SJCRH30 (cell line): ENCODE measurements at regions not wholly inside any gene's neighbourhood (a gene's known extent, or its start where the extent isn't known, plus 50 kb on each side); places are given as distances from the start of the nearest gene placed in this dataset.
"Not testable (repeated sequence)": the region's sequence is repeated elsewhere in the genome, so short reads cannot be mapped to it uniquely, and the experiment has no call there.

Source experiments
- DNase-seq, 2 experiments: peaks; one replicate each; pipeline ENCODE4 v3.0.0-alpha.2; 2015 to 2020
- H3K27ac ChIP-seq: fragments of 250-450 bp; sonication (Bioruptor Pico); 2 replicates; pipeline ENCODE4 v1.5.1; 2020; ENCODE audit warnings: mild to moderate bottlenecking, moderate library complexity
- H3K27me3 ChIP-seq: fragments of 250-450 bp; sonication (Bioruptor Pico); 2 replicates; pipeline ENCODE4 v1.5.1; 2020; ENCODE audit warnings: mild to moderate bottlenecking, moderate library complexity
- H3K36me3 ChIP-seq: fragments of 250-450 bp; sonication (Bioruptor Pico); 2 replicates; pipeline ENCODE4 v1.5.1; 2020; ENCODE audit warnings: mild to moderate bottlenecking, moderate library complexity
- H3K4me1 ChIP-seq: fragments of 250-450 bp; sonication (Bioruptor Pico); 2 replicates; pipeline ENCODE4 v1.5.1; 2020; ENCODE audit warnings: mild to moderate bottlenecking, moderate library complexity
- H3K4me3 ChIP-seq: fragments of 250-450 bp; sonication (Bioruptor Pico); 2 replicates; pipeline ENCODE4 v1.5.1; 2020; ENCODE audit warnings: mild to moderate bottlenecking, moderate library complexity
- H3K9me3 ChIP-seq: fragments of 250-450 bp; sonication (Bioruptor Pico); replicated peaks from 2 replicates; pipeline ENCODE4 v1.5.1; 2020; ENCODE audit warnings: mild to moderate bottlenecking, moderate library complexity

DNA sequence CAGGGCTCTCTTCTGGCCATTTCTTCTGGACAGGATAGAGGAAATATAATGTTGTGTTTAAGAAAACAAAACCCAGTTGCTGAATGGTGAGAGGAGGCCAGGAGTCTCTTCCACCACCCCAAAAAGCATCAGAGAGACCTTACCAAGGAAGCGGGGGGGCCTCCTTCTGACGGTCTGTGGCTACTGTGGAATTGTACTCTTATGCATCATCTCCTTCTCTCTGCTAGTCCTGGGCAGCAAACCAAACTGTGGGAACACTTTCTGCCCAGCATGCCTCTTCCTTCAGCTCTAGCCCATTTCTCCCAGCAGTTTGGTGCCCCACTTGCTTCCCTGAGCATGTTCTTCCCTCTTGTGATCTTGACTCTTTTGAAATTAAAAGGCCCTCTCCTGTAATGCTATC is 157.7 kb downstream of the HHIPL2 start:
- Histone ChIP-seq H3K4me1 (no peaks in the 10 kb centered on the region), H3K27me3 (no peaks in the 10 kb centered on the region; the same call in 1 of the 2 replicates), H3K9me3 (no peaks in the 10 kb centered on the region), H3K36me3 (no peaks in the 10 kb centered on the region), H3K27ac (no peak overlapping the region), H3K4me3 (no peak overlapping the region)
- no peak for DNase-seq

DNA sequence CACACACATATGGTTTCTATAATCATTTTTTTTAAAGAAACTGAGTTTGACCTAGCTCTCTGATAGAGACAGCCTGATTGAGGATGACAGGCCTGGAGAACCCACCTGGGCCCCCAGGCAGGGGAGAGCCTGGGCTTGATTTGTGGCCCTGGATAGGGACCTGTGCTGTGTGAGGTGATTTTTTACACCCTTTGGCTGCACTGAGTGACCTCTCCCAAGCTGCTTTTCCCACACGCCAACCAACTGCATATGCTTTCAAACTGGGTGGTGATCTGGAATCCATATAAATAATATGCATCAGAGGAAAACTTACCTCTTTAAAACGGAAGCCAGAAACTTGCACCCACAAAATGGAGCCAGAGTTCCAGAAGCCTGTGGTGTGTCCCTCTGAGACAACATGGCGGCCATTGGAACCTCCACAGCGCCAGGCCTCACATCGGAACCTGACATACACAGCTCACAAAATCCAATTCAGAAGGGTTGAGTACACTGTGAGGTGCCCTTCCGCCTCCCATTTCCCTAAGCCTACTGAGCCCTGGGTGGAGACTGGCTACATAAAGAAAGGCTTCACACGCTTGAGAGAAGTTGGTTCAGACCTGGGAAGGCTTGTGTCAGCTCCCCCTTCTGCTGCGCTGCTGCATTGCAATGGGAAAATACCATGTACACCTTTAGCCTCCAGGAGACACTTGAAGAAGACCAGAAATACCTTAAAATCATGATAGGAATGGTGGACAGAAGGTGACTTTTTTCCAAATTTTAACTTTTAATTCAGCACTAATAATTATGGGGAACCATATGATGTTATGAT is 160.7 kb downstream of the HHIPL2 start:
- Histone ChIP-seq H3K9me3 (no peaks in the 10 kb centered on the region), H3K4me3 (no peak overlapping the region), H3K4me1 (no peaks in the 10 kb centered on the region), H3K36me3 (no peaks in the 10 kb centered on the region), H3K27ac (no peak overlapping the region), H3K27me3 (no peaks in the 10 kb centered on the region; the same call in 1 of the 2 replicates)
- DNase-seq: peak; percentile 14 to 41

- Histone ChIP-seq H3K4me3 (no peak overlapping the region), H3K9me3 (no peaks in the 10 kb centered on the region), H3K27ac (no peak overlapping the region), H3K27me3 (no peaks in the 10 kb centered on the region; the same call in 1 of the 2 replicates), H3K36me3 (no peaks in the 10 kb centered on the region), H3K4me1 (no peaks in the 10 kb centered on the region)
- no peak for DNase-seq
Measured at GRCh38 chr1:222385955-222386354, 161.9 kb downstream of the HHIPL2 start.

- Histone ChIP-seq H3K4me3 (no peak overlapping the region), H3K27ac (no peak overlapping the region), H3K27me3 (no peaks in the 10 kb centered on the region; the same call in 1 of the 2 replicates), H3K9me3 (no peaks in the 10 kb centered on the region), H3K36me3 (no peaks in the 10 kb centered on the region), H3K4me1 (no peaks in the 10 kb centered on the region)
- DNase-seq: no peak
Measured at GRCh38 chr1:222385262-222385661, 162.6 kb downstream of the HHIPL2 start.

DNA sequence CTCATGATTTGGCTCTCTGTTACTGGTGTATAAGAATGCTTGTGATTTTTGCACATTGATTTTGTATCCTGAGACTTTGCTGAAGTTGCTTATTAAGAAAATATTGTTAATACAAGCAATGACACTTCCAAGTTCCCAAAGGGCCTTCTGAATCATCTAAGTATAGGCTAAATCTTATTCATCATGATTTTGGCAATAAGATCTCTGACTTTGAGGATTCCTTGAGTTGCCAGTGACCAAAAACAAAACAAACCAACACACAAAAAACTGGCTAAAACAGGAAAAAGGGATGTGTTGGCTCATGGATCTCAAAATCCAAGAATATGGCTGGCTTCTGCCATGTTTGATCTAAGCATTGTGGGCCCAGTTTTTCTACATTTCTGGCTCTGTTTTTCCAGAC is 163.4 kb downstream of the HHIPL2 start:
- Histone ChIP-seq H3K36me3 (no peaks in the 10 kb centered on the region), H3K27me3 (no peaks in the 10 kb centered on the region; the same call in 1 of the 2 replicates), H3K27ac (no peak overlapping the region), H3K4me3 (no peak overlapping the region), H3K4me1 (no peaks in the 10 kb centered on the region), H3K9me3 (no peaks in the 10 kb centered on the region)
- no peak for DNase-seq

DNA sequence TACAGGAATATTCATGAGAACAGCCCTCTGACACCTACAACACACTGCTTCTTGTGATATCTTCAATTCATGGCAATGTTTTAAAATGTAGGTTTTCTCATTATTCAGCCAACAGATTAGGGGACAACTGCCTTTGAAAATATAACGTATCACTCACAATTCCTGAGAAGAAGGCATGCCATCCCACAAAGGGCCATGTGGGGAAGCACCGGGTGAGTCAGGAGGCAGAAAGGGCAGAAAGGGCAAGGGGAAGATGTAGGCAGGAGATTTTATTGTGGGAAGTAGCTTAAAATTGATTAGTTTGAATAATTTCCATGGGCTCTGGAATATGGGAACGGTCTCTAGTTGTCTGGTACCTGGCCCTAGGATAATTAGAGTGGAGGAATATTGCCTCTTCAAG is 165.7 kb downstream of the HHIPL2 start:
- Histone ChIP-seq H3K9me3 (no peaks in the 10 kb centered on the region), H3K4me3 (no peak overlapping the region), H3K27me3 (no peaks in the 10 kb centered on the region), H3K27ac (no peak overlapping the region), H3K36me3 (no peaks in the 10 kb centered on the region), H3K4me1 (no peaks in the 10 kb centered on the region)
- no peak for DNase-seq

GRCh38 chr1:222377428-222378088 is 170.3 kb downstream of the HHIPL2 start:
- no peaks in the 10 kb centered on the region for H3K27me3 ChIP-seq
- H3K4me3 ChIP-seq: no peak overlapping the region
- H3K4me1 ChIP-seq: peaks cover 3% of the 10 kb centered on the region; the same call in 1 of the 2 replicates
- no peak overlapping the region for H3K27ac ChIP-seq
- H3K36me3 ChIP-seq: no peaks in the 10 kb centered on the region
- no peaks in the 10 kb centered on the region for H3K9me3 ChIP-seq
- DNase-seq: no peak

- not testable (repeated sequence) for H3K4me3 ChIP-seq, H3K4me1 ChIP-seq, H3K36me3 ChIP-seq, H3K27me3 ChIP-seq, H3K9me3 ChIP-seq, DNase-seq, H3K27ac ChIP-seq
Measured at GRCh38 chr1:222376791-222377190, 171.1 kb downstream of the HHIPL2 start.

GRCh38 chr1:222375701-222376100 is 172.2 kb downstream of the HHIPL2 start:
- no peak overlapping the region for H3K4me3 ChIP-seq
- H3K27me3 ChIP-seq: no peaks in the 10 kb centered on the region
- peaks cover 21% of the 10 kb centered on the region for H3K4me1 ChIP-seq
- no peaks in the 10 kb centered on the region for H3K9me3 ChIP-seq
- no peak for DNase-seq
- H3K36me3 ChIP-seq: no peaks in the 10 kb centered on the region
- H3K27ac ChIP-seq: no peak overlapping the region

DNA sequence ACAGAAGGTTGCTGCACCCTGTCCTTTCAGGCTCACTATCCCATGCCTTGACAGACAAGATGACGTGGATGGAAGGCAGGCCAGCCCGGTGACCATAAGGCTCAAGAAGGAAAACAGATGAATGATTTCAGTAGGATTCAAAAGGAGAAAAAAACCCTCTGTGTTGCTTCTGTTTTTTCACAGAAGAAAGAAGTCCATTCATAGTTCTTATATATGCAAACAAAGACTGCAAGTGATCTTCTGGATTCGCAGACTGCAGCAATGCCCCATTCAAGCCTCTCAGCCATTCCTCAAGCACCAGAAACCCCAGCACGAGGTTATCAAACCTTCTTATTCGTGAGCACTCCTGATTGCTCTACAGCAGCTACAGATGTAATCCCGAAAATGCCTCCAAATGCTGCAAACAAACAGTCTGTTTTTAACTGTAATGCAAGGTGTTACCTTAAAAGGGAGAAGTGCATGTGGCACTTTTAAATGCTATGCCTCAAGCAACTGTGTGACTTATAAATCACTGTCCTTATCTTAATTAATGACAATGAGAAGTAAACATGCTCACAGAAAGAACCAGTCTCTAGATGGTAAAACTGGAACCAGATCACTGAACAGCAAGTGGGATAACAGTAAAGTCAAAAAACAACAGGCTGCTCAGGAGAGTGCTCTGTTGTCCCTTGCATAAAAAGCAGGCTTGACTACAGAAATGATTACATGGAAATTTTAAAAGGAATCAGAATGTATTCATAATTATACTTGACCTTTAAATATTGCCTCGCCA is 173.9 kb downstream of the HHIPL2 start:
- Histone ChIP-seq H3K9me3 (no peaks in the 10 kb centered on the region), H3K27me3 (no peaks in the 10 kb centered on the region), H3K4me1 (peaks cover 31% of the 10 kb centered on the region), H3K36me3 (no peaks in the 10 kb centered on the region), H3K4me3 (no peak overlapping the region), H3K27ac (no peak overlapping the region)
- DNase-seq: no peak

DNA sequence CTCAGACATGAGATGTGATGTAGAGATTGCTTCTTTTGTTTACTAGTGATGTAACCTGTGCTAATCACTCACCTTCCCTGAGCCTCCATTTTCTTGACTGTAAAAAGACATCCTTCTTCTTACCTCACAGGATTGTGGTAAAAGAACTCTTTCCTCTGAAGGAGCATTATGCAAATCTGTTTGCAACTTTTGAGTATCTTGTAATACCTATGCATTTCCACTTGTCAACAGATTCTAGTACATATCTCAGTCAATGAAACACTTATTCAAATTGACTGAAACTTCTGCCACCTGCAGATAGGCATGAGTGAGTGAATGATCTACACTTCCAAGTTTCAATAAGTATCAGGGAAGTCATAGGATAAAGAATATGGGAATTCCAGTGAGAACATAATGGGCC is 174.7 kb downstream of the HHIPL2 start:
- DNase-seq: no peak

DNA sequence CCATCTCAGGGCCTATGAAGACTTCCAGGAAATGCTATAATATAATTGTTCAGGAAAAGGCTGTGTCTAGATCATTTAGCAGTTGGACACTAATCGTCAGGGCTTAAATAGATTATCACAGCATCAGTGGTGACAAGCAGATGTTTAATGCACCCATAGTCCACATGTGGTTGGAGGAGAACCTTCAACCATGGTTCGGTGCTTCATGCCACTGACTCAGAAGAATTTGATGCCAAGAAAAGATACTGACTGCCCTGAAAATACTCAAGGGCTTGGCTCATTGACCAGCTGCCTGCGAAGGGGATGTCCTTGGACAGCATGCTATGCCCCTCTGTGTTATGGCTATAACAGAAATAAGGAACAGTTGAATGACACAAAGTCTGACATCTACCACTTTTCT is 175.7 kb downstream of the HHIPL2 start:
- Histone ChIP-seq H3K4me3 (no peak overlapping the region), H3K36me3 (no peaks in the 10 kb centered on the region), H3K9me3 (no peaks in the 10 kb centered on the region), H3K27ac (peak overlapping the region; percentile 63), H3K27me3 (no peaks in the 10 kb centered on the region), H3K4me1 (peaks cover 31% of the 10 kb centered on the region)
- DNase-seq: peak in 1 of 2 experiments; percentile 28

More for the DNA sequence above, 174.7 kb downstream of the HHIPL2 start:
- no peaks in the 10 kb centered on the region for H3K27me3 ChIP-seq
- H3K36me3 ChIP-seq: no peaks in the 10 kb centered on the region
- H3K4me3 ChIP-seq: no peak overlapping the region
- H3K4me1 ChIP-seq: peaks cover 31% of the 10 kb centered on the region
- H3K27ac ChIP-seq: no peak overlapping the region
- no peaks in the 10 kb centered on the region for H3K9me3 ChIP-seq

GRCh38 chr1:222370913-222371675 is 176.8 kb downstream of the HHIPL2 start:
- no peaks in the 10 kb centered on the region for H3K27me3 ChIP-seq
- H3K4me3 ChIP-seq: no peak overlapping the region
- H3K27ac ChIP-seq: peak overlapping the region; percentile 63
- peak; percentile 21 to 42 for DNase-seq
- no peaks in the 10 kb centered on the region for H3K36me3 ChIP-seq
- no peaks in the 10 kb centered on the region for H3K9me3 ChIP-seq
- H3K4me1 ChIP-seq: peaks cover 31% of the 10 kb centered on the region

- Histone ChIP-seq H3K36me3 (no peaks in the 10 kb centered on the region), H3K4me3 (no peak overlapping the region), H3K4me1 (peaks cover 31% of the 10 kb centered on the region), H3K9me3 (no peaks in the 10 kb centered on the region), H3K27ac (peak overlapping the region; percentile 63), H3K27me3 (no peaks in the 10 kb centered on the region)
- DNase-seq: peak; percentile 83 to 84
Measured at GRCh38 chr1:222370081-222370912, 177.6 kb downstream of the HHIPL2 start.
